ENCODE measurements at regions not wholly inside any gene's neighbourhood (a gene's known extent, or its start where the extent isn't known, plus 50 kb on each side); places are given as distances from the start of the nearest gene placed in this dataset.

DNA sequence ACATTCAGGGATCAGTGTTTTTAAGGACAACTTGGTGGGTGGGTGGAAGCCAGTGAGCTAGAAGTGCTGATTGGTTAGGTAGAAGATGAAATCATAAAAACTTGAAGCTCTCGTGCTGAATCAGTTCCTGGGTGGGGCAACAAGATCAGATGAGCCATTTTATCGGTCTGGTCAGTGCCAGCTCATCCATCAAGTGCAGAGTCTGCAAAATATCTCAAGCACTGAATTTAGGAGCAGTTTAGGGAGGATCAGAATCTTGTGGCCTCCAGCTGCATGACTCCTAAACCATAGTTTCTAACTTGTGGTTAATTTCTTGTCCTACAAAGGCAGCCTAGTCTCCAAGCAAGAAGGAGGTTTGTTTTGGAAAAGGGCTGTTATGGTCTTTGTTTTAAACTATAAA lies 166.4 kb downstream of the FAM170A start:
- DNase-seq (ENCODE audit: low read depth): no peak
- no peak overlapping the region for H3K4me3 ChIP-seq (ENCODE audit: low read length)
- TF ChIP-seq, protein P1, sequence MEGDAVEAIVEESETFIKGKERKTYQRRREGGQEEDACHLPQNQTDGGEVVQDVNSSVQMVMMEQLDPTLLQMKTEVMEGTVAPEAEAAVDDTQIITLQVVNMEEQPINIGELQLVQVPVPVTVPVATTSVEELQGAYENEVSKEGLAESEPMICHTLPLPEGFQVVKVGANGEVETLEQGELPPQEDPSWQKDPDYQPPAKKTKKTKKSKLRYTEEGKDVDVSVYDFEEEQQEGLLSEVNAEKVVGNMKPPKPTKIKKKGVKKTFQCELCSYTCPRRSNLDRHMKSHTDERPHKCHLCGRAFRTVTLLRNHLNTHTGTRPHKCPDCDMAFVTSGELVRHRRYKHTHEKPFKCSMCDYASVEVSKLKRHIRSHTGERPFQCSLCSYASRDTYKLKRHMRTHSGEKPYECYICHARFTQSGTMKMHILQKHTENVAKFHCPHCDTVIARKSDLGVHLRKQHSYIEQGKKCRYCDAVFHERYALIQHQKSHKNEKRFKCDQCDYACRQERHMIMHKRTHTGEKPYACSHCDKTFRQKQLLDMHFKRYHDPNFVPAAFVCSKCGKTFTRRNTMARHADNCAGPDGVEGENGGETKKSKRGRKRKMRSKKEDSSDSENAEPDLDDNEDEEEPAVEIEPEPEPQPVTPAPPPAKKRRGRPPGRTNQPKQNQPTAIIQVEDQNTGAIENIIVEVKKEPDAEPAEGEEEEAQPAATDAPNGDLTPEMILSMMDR (conservative IDR thresholded peaks at IDR 0.05; ENCODE audit: low read length): no peak

DNA sequence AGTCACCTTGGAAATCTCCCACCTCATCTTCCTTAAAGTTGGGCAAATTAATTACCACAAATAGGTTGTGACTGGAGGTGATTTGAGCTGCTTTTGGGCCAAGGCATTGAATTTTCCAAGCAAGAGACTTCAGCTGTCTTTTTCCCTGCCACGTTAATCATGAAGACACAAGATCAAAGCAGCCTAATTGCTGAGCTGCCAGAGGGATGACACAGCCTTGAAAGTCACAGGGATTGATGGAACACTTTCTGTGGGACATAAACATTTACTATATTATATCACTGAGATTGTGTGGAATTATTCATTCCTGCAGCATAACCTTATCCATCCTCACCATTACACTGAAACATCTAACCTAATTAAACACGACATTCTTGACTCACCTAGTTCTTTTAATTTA lies 172.2 kb downstream of the FAM170A start:
- no peak overlapping the region for H3K4me3 ChIP-seq (ENCODE audit: low read length)
- DNase-seq (ENCODE audit: low read depth): no peak
- TF ChIP-seq, protein P1 (conservative IDR thresholded peaks at IDR 0.05; ENCODE audit: low read length): no peak

DNA sequence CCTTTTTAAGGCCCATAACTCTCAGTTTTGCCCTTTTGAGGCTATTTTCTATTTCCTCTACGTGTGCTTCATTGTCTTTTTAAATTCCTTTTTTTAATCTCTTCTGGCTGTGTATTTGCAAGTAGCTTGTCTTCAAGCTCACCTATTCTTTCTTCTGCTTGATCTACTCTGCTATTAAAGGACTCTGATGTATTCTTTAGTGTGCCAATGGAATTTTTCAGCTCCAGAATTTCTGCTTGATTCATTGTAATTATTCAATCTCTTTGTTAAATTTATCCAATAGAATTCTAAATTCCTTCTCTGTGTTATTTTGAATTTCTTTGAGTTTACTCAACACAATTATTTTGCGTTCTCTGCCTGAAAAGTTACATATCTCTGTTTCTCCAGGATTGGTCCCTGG lies 178.7 kb downstream of the FAM170A start:
- H3K4me3 ChIP-seq (ENCODE audit: low read length): no peak overlapping the region
- DNase-seq (ENCODE audit: low read depth): no peak
- TF ChIP-seq, protein P1 (conservative IDR thresholded peaks at IDR 0.05; ENCODE audit: low read length): no peak

DNA sequence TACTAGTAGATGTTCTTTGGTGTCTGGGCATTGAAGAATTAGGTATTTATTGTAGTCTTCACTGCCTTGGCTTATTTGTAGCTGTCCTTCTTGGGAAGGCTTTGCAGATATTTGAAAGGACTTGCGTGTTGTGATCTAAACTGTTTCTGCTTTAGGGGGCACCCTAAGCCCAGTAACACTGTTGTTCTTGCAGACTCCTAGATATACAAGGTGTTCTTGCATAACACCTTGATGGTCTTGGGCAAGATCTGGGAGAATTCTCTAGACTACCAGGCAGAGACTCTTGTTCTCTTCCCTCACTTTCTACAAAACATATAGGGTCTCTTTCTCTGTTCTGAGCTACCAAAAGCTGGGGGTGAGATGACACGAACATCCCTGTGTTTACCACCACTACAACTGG lies 179.1 kb downstream of the FAM170A start:
- peak; percentile 0 for DNase-seq (ENCODE audit: low read depth)
- H3K4me3 ChIP-seq (ENCODE audit: low read length): no peak overlapping the region
- TF ChIP-seq, protein P1 (conservative IDR thresholded peaks at IDR 0.05; ENCODE audit: low read length): no peak

DNA sequence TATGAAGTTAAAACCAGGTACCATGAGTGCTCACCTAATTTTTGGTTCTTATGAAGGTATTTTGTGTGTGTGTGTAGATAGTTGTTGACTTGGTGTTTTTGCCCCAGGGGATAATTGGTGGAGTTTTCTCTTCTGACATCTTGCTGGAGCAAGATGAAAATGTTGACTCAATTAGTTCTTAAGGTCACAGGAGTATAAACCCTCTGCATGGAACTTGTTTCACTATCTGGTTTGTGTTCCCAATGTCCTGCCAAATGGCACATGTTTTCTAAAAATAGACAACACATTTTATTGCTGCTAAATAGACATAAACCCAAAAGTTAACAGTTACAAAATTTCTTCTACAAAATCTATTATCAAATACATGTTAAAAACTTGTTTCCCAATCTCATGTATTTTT lies 180.9 kb downstream of the FAM170A start:
- H3K4me3 ChIP-seq (ENCODE audit: low read length): no peak overlapping the region
- TF ChIP-seq, protein P1 (conservative IDR thresholded peaks at IDR 0.05; ENCODE audit: low read length): no peak
- no peak for DNase-seq (ENCODE audit: low read depth)

DNA sequence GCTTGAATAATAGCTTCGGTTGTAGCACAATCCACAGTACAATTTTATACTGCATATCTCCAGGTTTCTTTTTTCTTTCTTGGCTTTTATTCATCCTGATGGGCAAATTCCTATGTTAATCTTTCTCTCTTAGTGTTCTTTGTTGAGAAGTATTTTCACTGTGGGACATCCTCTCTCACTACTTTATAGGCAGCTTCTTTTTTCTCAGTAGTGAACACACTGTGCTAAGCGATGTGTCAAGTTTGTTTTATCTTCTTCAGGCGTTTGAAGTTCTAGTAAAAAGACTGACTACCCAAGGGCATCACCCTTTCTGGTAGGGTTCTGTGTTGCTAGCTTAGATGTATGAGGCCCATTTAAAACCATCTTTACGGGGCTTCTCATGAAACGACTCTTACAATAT lies 182.1 kb downstream of the FAM170A start:
- TF ChIP-seq, protein P1 (conservative IDR thresholded peaks at IDR 0.05; ENCODE audit: low read length): no peak
- DNase-seq (ENCODE audit: low read depth): no peak
- H3K4me3 ChIP-seq (ENCODE audit: low read length): no peak overlapping the region

DNA sequence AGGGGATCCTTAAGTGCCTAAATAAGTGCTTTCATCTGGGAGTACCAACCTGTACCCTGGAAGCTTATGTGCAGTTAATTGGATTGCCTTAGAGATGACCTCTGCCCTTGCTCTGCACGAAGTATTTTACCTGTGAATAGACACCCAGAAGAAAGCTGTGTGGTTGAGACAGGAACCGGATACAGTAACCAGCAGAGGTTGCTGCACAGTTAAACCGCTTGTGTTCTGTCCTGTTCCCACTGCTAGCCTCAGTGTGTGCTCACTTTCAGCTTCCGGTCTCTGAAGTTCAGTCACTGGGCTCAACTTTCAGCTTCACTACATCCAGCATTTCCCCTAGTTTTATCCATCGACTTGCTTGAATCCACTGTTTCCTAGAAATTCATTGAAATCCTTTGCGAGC lies 185.3 kb downstream of the FAM170A start:
- no peak overlapping the region for H3K4me3 ChIP-seq (ENCODE audit: low read length)
- DNase-seq (ENCODE audit: low read depth): no peak
- TF ChIP-seq, protein P1 (conservative IDR thresholded peaks at IDR 0.05; ENCODE audit: low read length): no peak

Measured in AG10803 (cell line).